ENCODE measurements at regions not wholly inside any gene's neighbourhood (a gene's known extent, or its start where the extent isn't known, plus 50 kb on each side); places are given as distances from the start of the nearest gene placed in this dataset.

DNA sequence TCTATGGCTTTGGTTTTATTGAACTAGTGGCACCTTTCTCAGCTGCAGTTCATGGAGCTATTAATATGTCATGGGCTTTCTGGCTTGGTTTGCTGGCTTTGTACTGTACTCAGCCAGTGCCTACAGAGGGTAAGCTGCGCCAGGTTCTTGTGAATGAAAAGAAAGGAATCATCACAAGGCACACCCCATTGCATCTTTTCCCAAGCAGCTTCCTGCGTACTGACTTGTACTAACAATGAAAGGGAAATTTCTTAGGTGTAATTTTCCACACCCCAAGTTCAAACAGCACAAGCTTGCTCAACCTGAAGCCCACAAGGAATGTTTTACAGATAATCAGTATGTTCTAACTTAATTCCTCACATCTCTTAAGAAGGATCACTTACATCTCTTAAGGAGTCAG, 78.0 kb upstream of the TNFSF18 start:
- Mint-ChIP-seq H3K27ac (no peak overlapping the region), H3K4me3 (no peak overlapping the region), H3K36me3 (no peaks in the 10 kb centered on the region), H3K9me3 (peaks cover 4% of the 10 kb centered on the region), H3K27me3 (no peaks in the 10 kb centered on the region), H3K4me1 (ENCODE audit: unreplicated experiment) (peaks cover 10% of the 10 kb centered on the region)
- DNase-seq (ENCODE audit: extremely low spot score, unreplicated experiment) = no peak
- TF ChIP-seq, protein P1, sequence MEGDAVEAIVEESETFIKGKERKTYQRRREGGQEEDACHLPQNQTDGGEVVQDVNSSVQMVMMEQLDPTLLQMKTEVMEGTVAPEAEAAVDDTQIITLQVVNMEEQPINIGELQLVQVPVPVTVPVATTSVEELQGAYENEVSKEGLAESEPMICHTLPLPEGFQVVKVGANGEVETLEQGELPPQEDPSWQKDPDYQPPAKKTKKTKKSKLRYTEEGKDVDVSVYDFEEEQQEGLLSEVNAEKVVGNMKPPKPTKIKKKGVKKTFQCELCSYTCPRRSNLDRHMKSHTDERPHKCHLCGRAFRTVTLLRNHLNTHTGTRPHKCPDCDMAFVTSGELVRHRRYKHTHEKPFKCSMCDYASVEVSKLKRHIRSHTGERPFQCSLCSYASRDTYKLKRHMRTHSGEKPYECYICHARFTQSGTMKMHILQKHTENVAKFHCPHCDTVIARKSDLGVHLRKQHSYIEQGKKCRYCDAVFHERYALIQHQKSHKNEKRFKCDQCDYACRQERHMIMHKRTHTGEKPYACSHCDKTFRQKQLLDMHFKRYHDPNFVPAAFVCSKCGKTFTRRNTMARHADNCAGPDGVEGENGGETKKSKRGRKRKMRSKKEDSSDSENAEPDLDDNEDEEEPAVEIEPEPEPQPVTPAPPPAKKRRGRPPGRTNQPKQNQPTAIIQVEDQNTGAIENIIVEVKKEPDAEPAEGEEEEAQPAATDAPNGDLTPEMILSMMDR (conservative IDR thresholded peaks at IDR 0.05) = no peak

DNA sequence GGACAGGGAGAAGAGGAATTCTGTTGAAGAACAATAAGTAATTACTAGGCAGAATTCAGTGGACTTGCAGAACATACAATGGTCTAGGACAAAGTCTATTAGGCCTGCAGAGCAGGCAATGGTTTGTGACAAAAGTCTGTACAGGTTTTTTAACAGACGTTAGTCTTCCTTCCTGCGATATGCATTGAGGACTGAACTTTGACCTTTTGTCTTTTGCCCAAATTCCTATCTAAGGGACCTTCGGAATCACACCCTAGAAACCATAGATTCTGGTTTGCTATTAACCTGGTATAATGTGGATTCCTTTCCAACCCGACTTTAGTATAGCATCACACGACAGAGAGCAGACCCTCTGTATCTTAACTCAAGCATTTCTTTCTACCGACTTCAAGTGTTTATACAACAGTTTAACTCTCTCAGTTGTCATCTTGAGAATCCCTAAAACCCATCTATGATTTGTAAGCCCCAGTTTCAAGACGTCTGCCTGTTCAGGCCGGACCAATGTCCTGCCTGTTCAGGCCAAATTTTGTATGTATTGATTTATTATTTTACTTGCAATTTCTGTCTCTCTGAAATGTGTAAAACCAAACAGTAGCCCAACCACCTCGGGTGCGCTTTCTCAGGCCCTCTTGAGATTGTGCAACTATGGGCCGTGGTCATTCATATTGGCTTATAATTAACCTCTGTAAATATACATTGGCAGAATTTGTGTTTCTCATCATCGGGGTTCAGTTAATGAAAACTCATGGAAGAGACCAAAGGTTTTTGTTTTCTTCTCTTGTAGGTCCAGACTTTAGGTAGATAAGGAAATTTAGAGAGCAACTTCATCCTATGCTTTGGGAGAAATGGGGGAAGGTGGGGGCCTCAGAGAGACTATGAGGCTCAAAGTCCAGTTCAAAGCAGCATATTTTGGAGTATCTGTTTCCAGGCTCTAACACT, 76.9 kb upstream of the TNFSF18 start:
- TF ChIP-seq, protein P1 (conservative IDR thresholded peaks at IDR 0.05) = no peak
- no peak overlapping the region for H3K27ac Mint-ChIP-seq
- peak overlapping the region; percentile 26 for H3K4me3 Mint-ChIP-seq
- peaks cover 21% of the 10 kb centered on the region for H3K4me1 Mint-ChIP-seq (ENCODE audit: unreplicated experiment)
- peaks cover 4% of the 10 kb centered on the region for H3K9me3 Mint-ChIP-seq
- no peaks in the 10 kb centered on the region for H3K36me3 Mint-ChIP-seq
- DNase-seq (ENCODE audit: extremely low spot score, unreplicated experiment) = no peak
- H3K27me3 Mint-ChIP-seq = no peaks in the 10 kb centered on the region

DNA sequence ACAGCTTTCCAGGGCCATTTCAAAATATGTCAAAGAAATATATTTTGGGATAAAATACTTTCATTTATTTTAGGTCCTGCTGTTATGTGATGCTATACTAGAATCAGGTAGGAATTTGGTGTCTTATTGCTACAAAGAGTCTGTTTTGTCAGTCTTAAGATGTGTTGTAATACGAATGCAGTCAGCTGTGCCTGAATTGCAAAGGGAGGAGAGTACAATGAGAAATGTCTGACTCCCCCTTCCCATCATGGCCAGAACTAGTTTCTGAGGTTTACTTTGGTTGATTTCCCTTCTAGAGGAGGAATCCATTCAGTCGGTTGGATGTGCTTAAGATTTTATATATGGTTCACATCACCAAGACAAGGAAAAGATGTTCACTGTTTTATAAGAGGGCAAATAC, 75.7 kb upstream of the TNFSF18 start:
- no peak for DNase-seq (ENCODE audit: extremely low spot score, unreplicated experiment)
- Mint-ChIP-seq H3K4me3 (no peak overlapping the region), H3K27ac (no peak overlapping the region), H3K9me3 (peaks cover 4% of the 10 kb centered on the region), H3K4me1 (ENCODE audit: unreplicated experiment) (peaks cover 26% of the 10 kb centered on the region), H3K36me3 (no peaks in the 10 kb centered on the region), H3K27me3 (no peaks in the 10 kb centered on the region)
- TF ChIP-seq, protein P1 (conservative IDR thresholded peaks at IDR 0.05) = no peak

DNA sequence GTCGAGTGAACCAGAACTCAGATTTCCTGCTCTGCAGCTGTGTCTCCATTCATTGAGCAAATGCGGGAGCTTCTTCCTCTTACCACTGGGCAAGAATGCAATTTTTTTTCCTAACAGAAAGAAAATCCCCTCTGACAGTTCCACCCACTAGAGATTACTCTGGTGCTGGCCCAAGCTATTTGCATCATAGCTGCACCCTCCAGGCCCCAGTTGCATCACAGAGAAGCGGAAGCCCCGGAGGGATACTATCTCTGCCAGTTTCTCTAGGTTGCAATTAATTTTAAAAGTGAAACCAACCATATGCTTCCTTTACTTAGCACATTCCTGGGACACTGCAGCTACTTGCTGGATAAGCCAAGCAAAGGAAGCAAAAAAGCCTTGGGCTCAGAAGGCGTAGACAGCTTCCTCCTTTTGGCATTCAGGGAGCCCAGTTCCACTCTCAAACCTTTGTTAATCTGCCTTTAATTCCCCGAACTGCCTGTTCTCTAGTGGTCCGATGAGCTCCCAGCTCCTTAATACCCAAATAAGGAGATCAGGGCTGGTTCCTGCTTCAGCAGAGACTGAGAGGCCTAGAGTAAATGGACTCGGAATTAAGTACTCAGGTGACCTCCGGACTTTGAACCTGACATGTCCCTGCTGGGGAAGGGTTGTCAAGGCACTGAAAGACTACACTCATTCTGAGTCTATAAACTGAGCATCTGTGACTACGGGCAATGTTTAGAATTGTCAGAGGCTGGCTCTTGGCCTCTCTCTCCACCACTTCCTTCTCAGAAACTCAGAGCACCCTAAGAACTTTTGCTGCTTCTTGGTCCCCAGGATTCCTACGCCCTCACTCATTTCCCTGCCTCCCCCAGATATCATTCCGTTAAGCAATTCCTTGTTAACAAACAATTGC, 72.5 kb upstream of the TNFSF18 start:
- Mint-ChIP-seq H3K4me1 (ENCODE audit: unreplicated experiment) (peaks cover 26% of the 10 kb centered on the region), H3K27me3 (no peaks in the 10 kb centered on the region), H3K4me3 (peak overlapping the region; percentile 40), H3K36me3 (no peaks in the 10 kb centered on the region), H3K9me3 (peaks cover 4% of the 10 kb centered on the region), H3K27ac (peak overlapping the region; percentile 95)
- no peak for DNase-seq (ENCODE audit: extremely low spot score, unreplicated experiment)
- TF ChIP-seq, protein P1 (conservative IDR thresholded peaks at IDR 0.05) = no peak

DNA sequence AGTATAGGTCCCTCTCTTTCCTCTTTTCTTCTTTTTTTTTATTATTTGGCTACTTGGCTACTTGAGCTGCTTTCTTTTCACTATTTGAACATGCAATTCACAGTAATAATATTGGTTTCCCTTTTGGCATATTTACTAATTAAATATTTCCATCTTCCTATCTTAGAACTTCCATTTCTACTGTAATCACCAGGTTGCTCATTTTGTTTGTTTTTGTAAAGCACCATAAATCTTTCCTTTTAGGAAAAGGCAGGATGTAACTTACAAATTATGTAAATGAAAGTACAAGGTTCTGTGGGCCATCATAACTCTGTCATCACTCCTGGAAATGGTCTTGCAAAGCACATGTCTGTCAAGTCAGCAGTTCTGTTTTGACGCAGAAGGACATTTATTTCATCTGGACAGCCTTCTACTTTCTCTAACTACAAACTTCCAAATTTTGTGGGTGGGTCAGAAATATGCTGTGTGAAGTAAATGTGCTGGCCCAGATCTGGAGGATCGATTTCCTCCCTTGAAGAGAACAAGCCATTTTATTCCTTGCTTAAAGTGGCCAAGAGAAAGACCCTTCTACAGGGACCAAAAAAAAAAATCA, 71.7 kb upstream of the TNFSF18 start:
- peaks cover 4% of the 10 kb centered on the region for H3K9me3 Mint-ChIP-seq
- peaks cover 20% of the 10 kb centered on the region for H3K4me1 Mint-ChIP-seq (ENCODE audit: unreplicated experiment)
- H3K4me3 Mint-ChIP-seq = peak overlapping the region; percentile 40
- no peaks in the 10 kb centered on the region for H3K36me3 Mint-ChIP-seq
- H3K27me3 Mint-ChIP-seq = no peaks in the 10 kb centered on the region
- H3K27ac Mint-ChIP-seq = peak overlapping the region; percentile 95
- TF ChIP-seq, protein P1 (conservative IDR thresholded peaks at IDR 0.05) = no peak
- no peak for DNase-seq (ENCODE audit: extremely low spot score, unreplicated experiment)

All from type B pancreatic cell (in vitro differentiated cells).